ENCODE measurements at regions not wholly inside any gene's neighbourhood (a gene's known extent, or its start where the extent isn't known, plus 50 kb on each side); places are given as distances from the start of the nearest gene placed in this dataset.

- no peak overlapping the region for H3K27ac Mint-ChIP-seq
- no peaks in the 10 kb centered on the region for H3K4me1 Mint-ChIP-seq
- ATAC-seq (replicated peaks) (no peak), DNase-seq (no peak)
- H3K36me3 Mint-ChIP-seq, result no peaks in the 10 kb centered on the region
- H3K9me3 Mint-ChIP-seq, result no peaks in the 10 kb centered on the region
- H3K27me3 Mint-ChIP-seq, result peaks cover 37% of the 10 kb centered on the region in 2 donors
- H3K4me3 Mint-ChIP-seq, result no peak overlapping the region
Measured at GRCh38 chr5:175815126-175815913, 56.1 kb upstream of the CPLX2 start.

GRCh38 chr5:175816348-175816747, 55.0 kb upstream of the CPLX2 start:
- Mint-ChIP-seq H3K9me3 (no peaks in the 10 kb centered on the region), H3K4me3 (no peak overlapping the region), H3K4me1 (no peaks in the 10 kb centered on the region), H3K27me3 (peaks cover 46% of the 10 kb centered on the region in 2 donors), H3K36me3 (no peaks in the 10 kb centered on the region), H3K27ac (no peak overlapping the region)
- ATAC-seq (replicated peaks) (no peak), DNase-seq (no peak)

- peaks cover 0 to 1% of the 10 kb centered on the region in 2 donors for H3K36me3 Mint-ChIP-seq
- DNase-seq, result no peak
- H3K27me3 Mint-ChIP-seq, result peaks cover 44 to 49% of the 10 kb centered on the region in 2 donors
- H3K4me1 Mint-ChIP-seq, result peaks cover 0 to 3% of the 10 kb centered on the region in 2 donors
- H3K4me3 Mint-ChIP-seq, result no peak overlapping the region
- H3K27ac Mint-ChIP-seq, result no peak overlapping the region
- no peak for ATAC-seq (replicated peaks)
- peaks cover 0 to 2% of the 10 kb centered on the region in 2 donors for H3K9me3 Mint-ChIP-seq
Measured at GRCh38 chr5:175819090-175819425, 52.3 kb upstream of the CPLX2 start.

GRCh38 chr5:175820230-175820629, 51.1 kb upstream of the CPLX2 start:
- ATAC-seq (replicated peaks), result no peak
- peaks cover 0 to 1% of the 10 kb centered on the region in 2 donors for H3K36me3 Mint-ChIP-seq
- H3K4me3 Mint-ChIP-seq, result no peak overlapping the region

More at GRCh38 chr5:175820230-175820629, 51.1 kb upstream of the CPLX2 start:
- DNase-seq, result no peak
- Mint-ChIP-seq H3K27ac (no peak overlapping the region), H3K9me3 (peaks cover 0 to 2% of the 10 kb centered on the region in 2 donors), H3K27me3 (peaks cover 41 to 50% of the 10 kb centered on the region in 2 donors), H3K4me1 (peaks cover 0 to 3% of the 10 kb centered on the region in 2 donors)
